GM10266 (cell line): ENCODE measurements at regions not wholly inside any gene's neighbourhood (a gene's known extent, or its start where the extent isn't known, plus 50 kb on each side); places are given as distances from the start of the nearest gene placed in this dataset.
"Not testable (repeated sequence)": the region's sequence is repeated elsewhere in the genome, so short reads cannot be mapped to it uniquely, and the experiment has no call there.

Source experiments
- DNase-seq: peaks from one replicate; pipeline ENCODE4 v3.0.0; 2012; ENCODE audit errors: extremely low spot score
- TF ChIP-seq, protein P1 (sequence below): IDR thresholded peaks from 2 replicates; pipeline ENCODE4 v1.5.1; 2012; ENCODE audit warnings: mild to moderate bottlenecking, low read depth; ENCODE audit not compliant: control insufficient read depth, insufficient read depth; ENCODE audit errors: missing control alignments

DNA sequence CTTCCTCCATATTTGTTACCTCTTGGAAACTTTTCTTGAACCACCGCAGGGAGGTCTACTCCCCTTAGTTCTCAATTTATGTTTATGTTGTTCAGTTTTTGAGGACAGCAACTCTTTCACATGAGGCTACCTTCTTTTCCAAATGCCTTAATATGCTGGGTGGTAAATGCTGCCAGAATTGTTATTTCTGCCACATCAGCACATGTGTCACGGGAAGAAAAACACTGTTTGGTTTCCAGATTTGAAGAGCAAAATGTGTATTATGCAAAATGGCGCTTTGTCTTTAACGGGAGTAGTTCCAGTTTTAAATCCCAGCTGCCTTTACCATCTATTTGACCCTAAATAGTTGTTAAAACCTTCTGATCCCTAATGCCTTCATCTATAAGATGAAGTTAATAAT, 606.2 kb upstream of the TBL1XR1 start:
- TF ChIP-seq, protein P1, sequence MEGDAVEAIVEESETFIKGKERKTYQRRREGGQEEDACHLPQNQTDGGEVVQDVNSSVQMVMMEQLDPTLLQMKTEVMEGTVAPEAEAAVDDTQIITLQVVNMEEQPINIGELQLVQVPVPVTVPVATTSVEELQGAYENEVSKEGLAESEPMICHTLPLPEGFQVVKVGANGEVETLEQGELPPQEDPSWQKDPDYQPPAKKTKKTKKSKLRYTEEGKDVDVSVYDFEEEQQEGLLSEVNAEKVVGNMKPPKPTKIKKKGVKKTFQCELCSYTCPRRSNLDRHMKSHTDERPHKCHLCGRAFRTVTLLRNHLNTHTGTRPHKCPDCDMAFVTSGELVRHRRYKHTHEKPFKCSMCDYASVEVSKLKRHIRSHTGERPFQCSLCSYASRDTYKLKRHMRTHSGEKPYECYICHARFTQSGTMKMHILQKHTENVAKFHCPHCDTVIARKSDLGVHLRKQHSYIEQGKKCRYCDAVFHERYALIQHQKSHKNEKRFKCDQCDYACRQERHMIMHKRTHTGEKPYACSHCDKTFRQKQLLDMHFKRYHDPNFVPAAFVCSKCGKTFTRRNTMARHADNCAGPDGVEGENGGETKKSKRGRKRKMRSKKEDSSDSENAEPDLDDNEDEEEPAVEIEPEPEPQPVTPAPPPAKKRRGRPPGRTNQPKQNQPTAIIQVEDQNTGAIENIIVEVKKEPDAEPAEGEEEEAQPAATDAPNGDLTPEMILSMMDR: no peak
- no peak for DNase-seq

DNA sequence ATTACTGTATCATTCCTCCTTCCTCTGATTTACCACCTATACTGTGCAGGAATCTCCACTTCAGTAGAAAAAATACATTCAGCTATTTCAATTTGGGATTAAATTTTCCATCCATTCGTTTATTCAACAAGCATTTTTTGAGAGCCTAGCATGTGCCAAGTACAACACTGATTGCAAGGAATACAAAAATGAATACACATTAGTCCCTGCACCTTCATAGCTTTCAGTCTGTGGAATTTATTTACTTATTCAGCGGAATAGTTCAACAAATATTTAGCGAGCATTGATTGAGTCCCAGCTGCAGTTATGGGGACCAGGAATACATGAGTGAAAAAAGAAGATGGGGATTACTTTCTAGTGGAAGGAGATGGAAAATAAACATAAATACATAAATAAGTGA, 606.8 kb upstream of the TBL1XR1 start:
- DNase-seq: no peak
- TF ChIP-seq, protein P1: no peak

DNA sequence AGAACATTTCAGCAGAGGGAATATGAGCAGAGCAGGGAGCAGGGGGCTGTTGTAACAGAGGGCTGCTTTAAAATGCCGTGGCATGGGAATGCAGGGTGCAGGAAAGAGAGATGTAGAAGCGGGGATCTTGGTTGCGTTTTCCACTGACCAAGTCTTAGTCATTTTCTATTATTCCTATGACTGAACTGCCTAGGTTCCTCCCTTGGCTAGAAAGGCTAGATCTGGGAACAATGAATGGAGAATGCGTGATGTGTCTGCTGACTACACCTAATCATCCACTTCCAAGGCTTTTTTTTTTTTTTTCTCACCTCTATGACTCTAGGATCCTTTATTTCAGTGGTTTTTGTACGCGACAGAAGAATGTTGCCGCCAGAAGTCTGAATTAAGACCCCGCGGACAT, 607.4 kb upstream of the TBL1XR1 start:
- TF ChIP-seq, protein P1: no peak
- no peak for DNase-seq

DNA sequence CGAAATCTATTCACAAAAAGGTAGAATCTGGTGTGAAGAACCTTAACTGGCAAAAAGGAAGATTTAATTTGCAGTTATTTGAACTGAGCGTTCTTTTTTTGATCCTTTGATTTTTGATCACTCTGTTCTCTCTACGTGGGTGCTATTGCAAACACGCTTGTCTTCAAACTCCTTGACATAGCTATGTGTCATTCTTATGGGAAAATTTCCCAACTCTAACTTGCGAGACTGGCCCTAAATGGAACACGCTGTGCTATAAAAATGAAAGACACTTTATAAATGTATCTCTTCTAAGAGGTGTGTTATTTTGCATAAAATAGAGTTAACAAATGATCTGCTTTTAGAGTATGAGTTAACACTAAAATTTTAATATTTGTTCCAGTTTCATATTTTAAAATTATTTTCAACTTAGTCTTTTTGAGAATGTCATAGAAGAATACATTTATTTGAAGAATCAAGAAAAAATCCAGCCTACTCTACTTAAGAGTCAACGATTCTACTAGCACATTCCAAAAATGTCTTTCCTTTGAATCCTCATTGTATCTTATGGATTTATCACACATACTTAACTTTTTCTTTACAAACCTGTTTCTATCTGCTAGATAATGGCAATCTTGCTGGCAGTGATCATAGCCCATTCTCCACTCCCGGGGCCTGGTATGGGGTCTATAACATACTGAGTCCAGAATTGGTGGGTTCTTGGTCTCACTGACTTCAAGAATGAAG, 610.0 kb upstream of the TBL1XR1 start:
- TF ChIP-seq, protein P1: no peak
- no peak for DNase-seq

DNA sequence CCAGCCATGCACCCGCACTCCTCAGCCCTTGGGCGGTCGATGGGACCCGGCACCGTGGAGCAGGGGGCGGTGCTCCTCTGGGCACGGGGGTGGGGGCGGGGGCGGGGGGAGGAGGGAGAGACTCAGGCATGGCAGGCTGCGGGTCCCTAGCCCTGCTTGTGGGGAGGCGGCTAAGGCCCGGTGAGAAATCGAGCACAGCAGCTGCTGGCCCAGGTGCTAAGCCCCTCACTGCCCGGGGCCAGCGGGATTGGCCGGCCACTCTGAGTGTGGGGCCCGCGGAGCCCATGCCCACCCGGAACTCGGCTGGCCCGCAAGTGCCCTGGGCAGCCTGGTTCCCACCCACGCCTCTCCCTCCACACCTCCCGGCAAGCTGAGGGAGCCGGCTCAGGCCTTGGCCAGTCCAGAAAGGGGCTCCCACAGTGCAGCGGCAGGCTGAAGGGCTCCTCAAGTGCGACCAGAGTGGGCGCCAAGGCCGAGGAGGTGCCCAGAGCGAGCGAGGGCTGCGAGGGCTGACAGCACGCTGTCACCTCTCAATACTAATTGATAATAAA, 611.7 kb upstream of the TBL1XR1 start:
- DNase-seq: not testable (repeated sequence)

DNA sequence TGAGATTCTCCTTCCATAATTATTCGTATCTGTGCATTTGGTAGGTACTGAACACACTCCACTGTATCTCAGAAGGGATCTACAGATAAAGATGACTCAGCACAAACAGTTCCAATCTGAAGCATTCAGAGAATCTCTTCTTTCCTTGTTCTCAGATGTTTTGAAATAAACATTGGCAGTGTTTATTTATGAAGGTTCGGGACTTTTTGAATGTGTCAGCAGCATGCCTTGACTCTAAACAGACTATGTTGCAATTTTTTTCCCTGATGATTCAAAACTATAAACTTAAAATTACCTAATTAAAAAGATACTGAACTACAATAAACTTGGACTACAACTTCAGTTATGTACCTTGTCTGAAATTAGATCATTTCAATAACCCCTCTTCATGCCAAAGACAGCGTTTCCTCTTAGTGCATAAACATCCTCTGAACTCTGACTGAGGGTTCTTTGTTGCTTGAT, 612.9 kb upstream of the TBL1XR1 start:
- TF ChIP-seq, protein P1: no peak

DNA sequence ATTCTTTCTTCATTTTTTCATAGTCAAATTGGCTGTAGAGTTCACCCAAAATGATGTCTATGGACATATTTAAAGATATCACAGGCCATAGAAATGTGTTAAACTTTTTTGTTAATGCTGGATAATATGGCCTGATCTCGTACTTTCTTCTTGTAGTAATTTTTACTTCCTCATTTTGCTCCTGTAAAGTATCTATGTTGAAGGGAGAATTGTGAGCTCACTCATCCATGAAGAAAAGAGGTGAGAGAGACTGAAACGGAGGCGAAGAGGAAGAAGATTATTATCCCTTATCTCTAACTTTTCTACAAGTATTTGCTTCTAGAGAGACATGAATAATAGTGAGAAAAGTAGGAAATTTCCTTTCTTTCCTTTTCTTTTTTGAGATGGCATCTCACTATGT, 613.8 kb upstream of the TBL1XR1 start:
- TF ChIP-seq, protein P1: no peak
- no peak for DNase-seq

More for the DNA sequence above, 612.9 kb upstream of the TBL1XR1 start:
- no peak for DNase-seq
